Fibroblast of lung (primary cell): ENCODE measurements at regions not wholly inside any gene's neighbourhood (a gene's known extent, or its start where the extent isn't known, plus 50 kb on each side); places are given as distances from the start of the nearest gene placed in this dataset.

Source experiments
- CTCF ChIP-seq, 2 donors: IDR thresholded peaks in 1 of 2; conservative IDR thresholded peaks in 1 of 2; 1 replicate in 1 of 2; 2 replicates in 1 of 2; pipeline ENCODE4 v1.5.1; 2011 to 2012; ENCODE audit warnings: low read length in 2 of 2, control low read depth in 1 of 2, inconsistent platforms in 1 of 2, low read depth in 1 of 2, mild to moderate bottlenecking in 1 of 2
- EZH2 ChIP-seq: IDR thresholded peaks from 2 replicates; pipeline ENCODE4 v1.5.1; 2012; ENCODE audit warnings: low read length, control low read depth, mild to moderate bottlenecking; ENCODE audit errors: missing control alignments

- TF ChIP-seq CTCF (conservative IDR thresholded peaks at IDR 0.05 in 1 of 2, IDR thresholded peaks at IDR 0.05 in 1 of 2; ENCODE audit: low read depth in 1 of 2, low read length in 2 of 2) = no peak
- no peak for TF ChIP-seq EZH2
Observed at GRCh38 chr13:66152596-66152995, 1077.5 kb downstream of the PCDH9 start.
